Cardiac muscle cell (in vitro differentiated cells and primary cell): ENCODE measurements at regions not wholly inside any gene's neighbourhood (a gene's known extent, or its start where the extent isn't known, plus 50 kb on each side); places are given as distances from the start of the nearest gene placed in this dataset.

Experiments
- DNase-seq, 2 donors: peaks; one replicate each; pipeline versions ENCODE4 v3.0.0 to v3.0.0-alpha.2; 2010 to 2017; ENCODE audit warnings: low read depth in 1 of 2, low spot score in 1 of 2
- H3K27ac ChIP-seq: fragments of 200-600 bp; sonication (generic); 2 replicates; pipeline ENCODE4 v1.5.1; 2016
- H3K27me3 ChIP-seq: fragments of 200-600 bp; sonication (generic); 2 replicates; pipeline ENCODE4 v1.6.0; 2016; ENCODE audit warnings: control low read depth
- H3K36me3 ChIP-seq: fragments of 200-600 bp; sonication (generic); 2 replicates; pipeline ENCODE4 v1.5.1; 2016; ENCODE audit warnings: control low read depth
- H3K4me1 ChIP-seq: fragments of 200-600 bp; sonication (generic); 2 replicates; pipeline ENCODE4 v1.8.1; 2017; ENCODE audit warnings: low read depth, mild to moderate bottlenecking, mixed run types
- H3K4me3 ChIP-seq: fragments of 200-600 bp; sonication (generic); 2 replicates; pipeline ENCODE4 v1.5.1; 2016; ENCODE audit warnings: mild to moderate bottlenecking
- H3K9me3 ChIP-seq: fragments of 200-600 bp; sonication (generic); 2 replicates; pipeline ENCODE4 v1.5.1; 2017; ENCODE audit warnings: low read depth, mild to moderate bottlenecking, control low read depth
- CTCF ChIP-seq: IDR thresholded peaks from 2 replicates; pipeline ENCODE4 v1.5.1; 2012; ENCODE audit warnings: low read depth, mild to moderate bottlenecking, low read length

DNA sequence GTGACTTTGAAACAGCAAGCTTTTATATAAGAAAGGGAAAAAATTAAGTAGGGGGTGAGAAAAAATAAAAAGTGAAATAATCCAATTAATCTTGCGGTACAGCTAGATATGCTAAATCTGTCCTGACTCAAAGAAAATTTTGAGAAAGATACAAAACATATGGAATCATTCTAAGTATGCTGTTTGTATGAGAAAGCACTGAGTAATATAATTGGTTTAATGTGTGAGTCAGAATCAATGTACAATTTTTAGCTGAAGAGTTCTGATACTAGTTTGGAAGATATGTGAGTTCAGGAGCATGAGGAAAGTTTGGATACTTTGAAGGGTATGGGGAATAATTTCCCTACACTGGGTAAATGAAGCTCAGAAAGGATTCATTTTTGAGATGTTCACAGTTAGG, 190.9 kb upstream of the RASSF8 start:
- H3K27me3 ChIP-seq: no peaks in the 10 kb centered on the region
- TF ChIP-seq CTCF: no peak
- no peak overlapping the region for H3K4me3 ChIP-seq
- H3K4me1 ChIP-seq: no peaks in the 10 kb centered on the region
- no peaks in the 10 kb centered on the region for H3K36me3 ChIP-seq
- no peaks in the 10 kb centered on the region for H3K9me3 ChIP-seq
- no peak for DNase-seq
- H3K27ac ChIP-seq: no peak overlapping the region

- Histone ChIP-seq H3K4me1 (no peaks in the 10 kb centered on the region), H3K9me3 (no peaks in the 10 kb centered on the region), H3K4me3 (no peak overlapping the region), H3K27ac (no peak overlapping the region), H3K27me3 (no peaks in the 10 kb centered on the region), H3K36me3 (no peaks in the 10 kb centered on the region)
- DNase-seq: no peak
- no peak for TF ChIP-seq CTCF
These were observed 190.3 kb upstream of the RASSF8 start for GRCh38 chr12:25768151-25768550.

- DNase-seq: peak in 1 of 2 donors; percentile 84
These were observed 189.2 kb upstream of the RASSF8 start for GRCh38 chr12:25769082-25769945.

GRCh38 chr12:25771041-25771440, 187.4 kb upstream of the RASSF8 start:
- no peak for DNase-seq

More at GRCh38 chr12:25769082-25769945, 189.2 kb upstream of the RASSF8 start:
- no peak overlapping the region for H3K4me3 ChIP-seq
- no peaks in the 10 kb centered on the region for H3K9me3 ChIP-seq
- TF ChIP-seq CTCF: no peak
- H3K4me1 ChIP-seq: no peaks in the 10 kb centered on the region
- no peak overlapping the region for H3K27ac ChIP-seq
- no peaks in the 10 kb centered on the region for H3K27me3 ChIP-seq
- H3K36me3 ChIP-seq: no peaks in the 10 kb centered on the region

GRCh38 chr12:25771476-25771875, 187.0 kb upstream of the RASSF8 start:
- H3K27me3 ChIP-seq: no peaks in the 10 kb centered on the region
- H3K27ac ChIP-seq: no peak overlapping the region
- H3K4me3 ChIP-seq: no peak overlapping the region
- no peaks in the 10 kb centered on the region for H3K36me3 ChIP-seq
- DNase-seq: no peak
- H3K4me1 ChIP-seq: peaks cover 5% of the 10 kb centered on the region
- H3K9me3 ChIP-seq: no peaks in the 10 kb centered on the region
- TF ChIP-seq CTCF: no peak

More at GRCh38 chr12:25771041-25771440, 187.4 kb upstream of the RASSF8 start:
- Histone ChIP-seq H3K36me3 (no peaks in the 10 kb centered on the region), H3K27me3 (no peaks in the 10 kb centered on the region), H3K9me3 (no peaks in the 10 kb centered on the region), H3K4me3 (no peak overlapping the region), H3K4me1 (peaks cover 3% of the 10 kb centered on the region), H3K27ac (no peak overlapping the region)
- TF ChIP-seq CTCF: no peak
